GM06990 (cell line): ENCODE measurements at regions not wholly inside any gene's neighbourhood (a gene's known extent, or its start where the extent isn't known, plus 50 kb on each side); places are given as distances from the start of the nearest gene placed in this dataset.
"Not testable (repeated sequence)": the region's sequence is repeated elsewhere in the genome, so short reads cannot be mapped to it uniquely, and the experiment has no call there.

ENCODE experiments used
- DNase-seq: peaks from one replicate; pipeline ENCODE4 v3.0.0-alpha.2; 2011; ENCODE audit not compliant: insufficient read length; ENCODE audit errors: extremely low read depth
- H3K27me3 ChIP-seq: replicated peaks from 2 replicates; pipeline ENCODE4 v1.6.0; 2011; ENCODE audit warnings: low read length; ENCODE audit not compliant: control insufficient read depth, insufficient read depth
- H3K36me3 ChIP-seq: 2 replicates; pipeline ENCODE4 v1.5.1; 2011; ENCODE audit warnings: low read length; ENCODE audit not compliant: control insufficient read depth, insufficient read depth
- H3K4me3 ChIP-seq: replicated peaks from 2 replicates; pipeline ENCODE4 v1.5.1; 2011; ENCODE audit warnings: low read depth, mild to moderate bottlenecking, control low read depth, low read length
- TF ChIP-seq, protein P1 (sequence below): IDR thresholded peaks from 2 replicates; pipeline ENCODE4 v1.5.1; 2011; ENCODE audit warnings: low read length, control low read depth, mild to moderate bottlenecking, inconsistent platforms; ENCODE audit not compliant: insufficient read depth, poor library complexity, severe bottlenecking

DNA sequence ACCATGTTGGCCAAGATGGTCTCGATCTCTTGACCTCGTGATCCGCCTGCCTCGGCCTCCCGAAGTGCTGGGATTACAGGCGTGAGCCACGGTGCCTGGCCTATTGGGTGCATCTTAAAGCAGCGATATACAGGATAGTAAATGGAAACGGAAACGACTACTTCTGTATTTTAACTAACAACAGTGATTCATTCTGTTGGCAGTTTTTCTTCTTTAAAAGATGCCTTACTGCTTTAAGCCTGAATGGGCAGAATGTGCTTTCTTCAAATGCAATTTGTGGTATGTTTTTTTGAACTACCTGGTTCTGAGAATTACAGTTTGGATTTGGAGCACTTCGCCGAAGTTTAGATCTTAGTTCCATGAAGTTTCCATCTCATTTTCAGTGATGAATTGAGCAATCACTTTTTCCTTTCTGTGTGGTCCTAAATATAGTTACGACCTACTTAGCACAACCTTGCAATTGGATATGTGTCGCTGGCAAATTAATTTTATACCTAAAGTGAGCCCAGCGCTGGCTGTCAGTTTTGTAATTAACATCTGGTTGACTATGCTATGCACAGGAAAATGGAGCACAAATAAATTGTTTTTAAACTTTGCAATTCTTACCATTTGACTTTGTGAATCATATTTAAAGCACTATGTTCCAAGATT, 53.6 kb upstream of the EIF5 start:
- TF ChIP-seq, protein P1, sequence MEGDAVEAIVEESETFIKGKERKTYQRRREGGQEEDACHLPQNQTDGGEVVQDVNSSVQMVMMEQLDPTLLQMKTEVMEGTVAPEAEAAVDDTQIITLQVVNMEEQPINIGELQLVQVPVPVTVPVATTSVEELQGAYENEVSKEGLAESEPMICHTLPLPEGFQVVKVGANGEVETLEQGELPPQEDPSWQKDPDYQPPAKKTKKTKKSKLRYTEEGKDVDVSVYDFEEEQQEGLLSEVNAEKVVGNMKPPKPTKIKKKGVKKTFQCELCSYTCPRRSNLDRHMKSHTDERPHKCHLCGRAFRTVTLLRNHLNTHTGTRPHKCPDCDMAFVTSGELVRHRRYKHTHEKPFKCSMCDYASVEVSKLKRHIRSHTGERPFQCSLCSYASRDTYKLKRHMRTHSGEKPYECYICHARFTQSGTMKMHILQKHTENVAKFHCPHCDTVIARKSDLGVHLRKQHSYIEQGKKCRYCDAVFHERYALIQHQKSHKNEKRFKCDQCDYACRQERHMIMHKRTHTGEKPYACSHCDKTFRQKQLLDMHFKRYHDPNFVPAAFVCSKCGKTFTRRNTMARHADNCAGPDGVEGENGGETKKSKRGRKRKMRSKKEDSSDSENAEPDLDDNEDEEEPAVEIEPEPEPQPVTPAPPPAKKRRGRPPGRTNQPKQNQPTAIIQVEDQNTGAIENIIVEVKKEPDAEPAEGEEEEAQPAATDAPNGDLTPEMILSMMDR: no peak
- no peaks in the 10 kb centered on the region; the same call in 1 of the 2 replicates for H3K27me3 ChIP-seq
- H3K4me3 ChIP-seq: no peak overlapping the region
- no peaks in the 10 kb centered on the region for H3K36me3 ChIP-seq
- DNase-seq: no peak

DNA sequence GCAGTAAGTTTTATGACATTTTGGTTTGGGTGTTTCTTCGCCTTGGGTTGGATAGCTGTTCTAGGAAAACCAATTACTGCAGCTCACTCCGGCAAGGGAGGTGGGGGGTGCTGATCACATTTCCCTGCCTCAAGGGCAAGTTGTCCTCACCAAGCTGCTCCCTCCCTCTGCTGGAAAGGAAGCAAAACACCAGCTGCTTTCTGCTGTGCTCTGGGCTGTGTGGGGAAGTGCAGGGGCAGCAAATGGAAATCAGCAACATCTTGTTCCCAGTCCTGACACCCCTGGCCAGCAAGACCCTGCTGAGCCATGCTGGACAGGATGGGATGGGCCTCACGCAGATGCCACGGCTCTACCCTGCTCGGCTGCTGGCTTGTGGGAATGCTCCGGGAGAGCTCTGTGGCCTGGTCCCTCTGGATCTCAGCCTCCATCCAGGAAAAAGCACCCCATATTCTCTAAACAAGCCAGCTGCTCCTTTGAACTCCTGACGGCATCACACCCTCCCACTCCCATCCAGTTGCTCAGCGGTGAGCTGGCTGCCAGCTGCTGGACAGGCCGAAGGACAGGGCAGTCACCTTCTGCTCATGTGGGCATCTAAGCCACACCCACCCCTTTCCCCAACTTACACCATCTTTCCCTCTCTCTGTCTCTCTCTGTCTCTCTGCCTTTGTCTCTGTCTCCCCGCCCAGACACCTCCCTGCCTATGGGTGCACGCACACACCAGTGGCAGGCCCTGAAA, 52.4 kb upstream of the EIF5 start:
- Histone ChIP-seq H3K27me3 (no peaks in the 10 kb centered on the region; the same call in 1 of the 2 replicates), H3K36me3 (no peaks in the 10 kb centered on the region), H3K4me3 (no peak overlapping the region)
- DNase-seq: no peak
- TF ChIP-seq, protein P1: no peak

DNA sequence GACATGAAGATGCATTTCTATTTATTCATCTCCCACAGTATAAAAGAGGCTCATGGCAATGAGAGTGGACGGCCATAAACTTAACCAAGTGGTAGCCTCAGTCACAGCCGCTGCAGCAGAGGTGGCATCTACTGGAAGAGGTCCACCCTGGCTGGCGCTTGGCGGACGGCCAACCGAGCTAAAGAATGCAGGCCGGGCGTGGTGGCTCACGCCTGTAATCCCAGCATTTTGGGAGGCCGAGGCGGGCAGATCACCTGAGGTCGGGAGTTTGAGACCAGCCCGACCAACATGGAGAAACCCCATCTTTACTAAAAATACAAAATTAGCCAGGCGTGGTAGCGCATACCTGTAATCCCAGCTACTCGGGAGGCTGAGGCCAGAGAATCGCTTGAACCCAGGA, 51.7 kb upstream of the EIF5 start:
- not testable (repeated sequence) for H3K36me3 ChIP-seq, DNase-seq, H3K27me3 ChIP-seq, H3K4me3 ChIP-seq

DNA sequence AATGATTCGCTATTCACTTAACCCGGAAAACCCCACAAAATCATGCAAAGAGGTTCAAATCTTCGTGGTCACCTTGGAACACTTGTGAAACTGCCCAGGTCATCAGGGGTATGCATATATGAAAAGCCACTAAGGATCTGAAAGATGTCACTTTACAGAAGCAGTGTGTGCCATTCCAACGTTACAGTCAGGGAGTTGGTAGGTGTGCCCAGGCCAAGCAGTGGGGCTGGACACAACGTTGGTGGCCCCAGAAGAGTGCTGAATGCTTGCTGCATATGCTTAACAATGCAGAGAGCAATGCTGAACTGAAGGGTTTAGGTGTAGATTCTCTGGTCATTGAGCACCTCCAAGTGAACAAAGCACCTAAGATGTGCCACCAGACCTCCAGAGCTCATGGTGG, 51.1 kb upstream of the EIF5 start:
- no peaks in the 10 kb centered on the region for H3K36me3 ChIP-seq
- TF ChIP-seq, protein P1: no peak
- no peak overlapping the region for H3K4me3 ChIP-seq
- DNase-seq: no peak
- no peaks in the 10 kb centered on the region; the same call in 1 of the 2 replicates for H3K27me3 ChIP-seq

DNA sequence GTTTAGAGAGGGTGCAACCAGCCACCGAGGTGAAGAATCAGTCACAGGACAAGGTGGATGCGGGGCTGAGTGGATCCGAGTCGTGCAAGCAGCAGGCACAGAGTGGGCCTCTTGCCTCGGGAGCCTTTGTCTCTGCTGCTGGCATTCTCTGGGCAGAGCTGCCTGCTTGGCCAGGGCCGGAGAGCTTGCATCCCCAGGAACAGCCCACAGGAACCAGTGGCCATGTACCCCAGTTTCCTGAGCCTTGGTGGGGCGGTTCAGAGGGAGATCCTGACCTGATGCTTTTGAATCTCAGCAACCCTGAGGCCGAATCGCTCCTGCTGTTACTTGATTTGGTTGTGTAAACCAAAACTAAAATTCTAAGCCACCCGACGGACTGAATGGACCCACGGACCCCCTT, 50.1 kb upstream of the EIF5 start:
- no peak overlapping the region for H3K4me3 ChIP-seq
- no peaks in the 10 kb centered on the region; the same call in 1 of the 2 replicates for H3K27me3 ChIP-seq
- DNase-seq: no peak
- TF ChIP-seq, protein P1: no peak
- no peaks in the 10 kb centered on the region for H3K36me3 ChIP-seq
